H1 (cell line): ENCODE measurements at regions not wholly inside any gene's neighbourhood (a gene's known extent, or its start where the extent isn't known, plus 50 kb on each side); places are given as distances from the start of the nearest gene placed in this dataset.
A peak's percentile ranks its signal among the peaks of the same experiment; 100 is the strongest.

Experiments
- CTCF ChIA-PET: fragments of 300-600 bp; sonication (Branson Sonifier 250); formaldehyde crosslinking; loops from one replicate; lab custom pipeline; 2021; ENCODE audit not compliant: partially characterized antibody; lab: Charles Lee
- POLR2A ChIA-PET: fragments of 300-600 bp; sonication (Branson Sonifier 250); formaldehyde crosslinking; loops from one replicate; lab custom pipeline; 2021; ENCODE audit warnings: inconsistent platforms; ENCODE audit not compliant: partially characterized antibody; lab: Charles Lee
- DNase-seq, 2 experiments: peaks; one replicate each; pipeline versions ENCODE4 v3.0.0 to v3.0.0-alpha.2; 2010 to 2022; ENCODE audit warnings: low spot score in 2 of 2, low read depth in 1 of 2, mixed read lengths in 1 of 2
- FAIRE-seq: peaks from 2 replicates; lab custom pipeline; 2011; peaks lifted over from hg19 to GRCh38; lab: Jason Lieb, UNC
- H2AFZ ChIP-seq: 2 replicates; pipeline ENCODE4 v1.8.1; 2012; ENCODE audit warnings: low read length, inconsistent platforms
- H2AK5ac ChIP-seq: 2 replicates; pipeline ENCODE4 v1.6.1; 2013; ENCODE audit warnings: low read depth, low read length
- H2BK120ac ChIP-seq: replicated peaks from 2 replicates; pipeline ENCODE3; 2013; ENCODE audit warnings: low read depth, low read length, inconsistent platforms
- H2BK12ac ChIP-seq: 2 replicates; pipeline ENCODE4 v1.6.1; 2013; ENCODE audit warnings: low read depth, low read length
- H2BK15ac ChIP-seq: 2 replicates; pipeline ENCODE4 v1.6.1; 2013; ENCODE audit warnings: low read length
- H2BK20ac ChIP-seq: 2 replicates; pipeline ENCODE4 v1.6.1; 2013; ENCODE audit warnings: low read length
- H2BK5ac ChIP-seq: 2 replicates; pipeline ENCODE4 v1.6.1; 2013; ENCODE audit warnings: low read depth, low read length
- H3K14ac ChIP-seq: 2 replicates; pipeline ENCODE4 v1.6.1; 2013; ENCODE audit warnings: inconsistent platforms; ENCODE audit not compliant: insufficient read length
- H3K18ac ChIP-seq: 2 replicates; pipeline ENCODE4 v1.6.1; 2013; ENCODE audit warnings: low read length; ENCODE audit errors: extremely low read depth
- H3K23ac ChIP-seq: 2 replicates; pipeline ENCODE4 v1.6.1; 2013; ENCODE audit warnings: inconsistent platforms; ENCODE audit not compliant: insufficient read length
- H3K23me2 ChIP-seq: 2 replicates; pipeline ENCODE4 v1.6.1; 2013; ENCODE audit warnings: low read depth, low read length
- H3K27ac ChIP-seq: 2 replicates; pipeline ENCODE4 v1.6.1; 2011; ENCODE audit warnings: low read depth, low read length, inconsistent platforms
- H3K27me3 ChIP-seq, 4 experiments: replicated peaks in 1 of 4; 1 replicate in 1 of 4; 2 replicates in 3 of 4; pipeline versions ENCODE4 v1.6.1 to v1.8.1; 2011 to 2013; ENCODE audit warnings: low read length in 3 of 4, mild to moderate bottlenecking in 3 of 4, inconsistent platforms in 2 of 4, mixed read lengths in 2 of 4, moderate library complexity in 1 of 4; ENCODE audit not compliant: control insufficient read depth in 3 of 4, insufficient read depth in 3 of 4; ENCODE audit errors: extremely low read depth in 1 of 4
- H3K36me3 ChIP-seq, 4 experiments: 2 replicates each; pipeline versions ENCODE4 v1.6.1 to v1.8.1; 2011 to 2013; ENCODE audit warnings: mild to moderate bottlenecking in 4 of 4, low read length in 3 of 4, moderate library complexity in 2 of 4, control low read depth in 1 of 4, inconsistent platforms in 1 of 4; ENCODE audit not compliant: insufficient read depth in 4 of 4, control insufficient read depth in 2 of 4
- H3K4ac ChIP-seq: replicated peaks from 2 replicates; pipeline ENCODE3; 2013; ENCODE audit warnings: low read length, low read depth, mixed read lengths, inconsistent platforms; ENCODE audit not compliant: insufficient read length
- H3K4me1 ChIP-seq, 4 experiments: replicated peaks in 1 of 4; 1 replicate in 1 of 4; 2 replicates in 3 of 4; pipeline versions ENCODE4 v1.6.1 to v1.8.1; 2011 to 2013; ENCODE audit warnings: low read length in 3 of 4, inconsistent platforms in 2 of 4, mixed read lengths in 1 of 4; ENCODE audit not compliant: insufficient read depth in 4 of 4, control insufficient read depth in 3 of 4
- H3K4me2 ChIP-seq, 2 experiments: 2 replicates each; pipeline versions ENCODE4 v1.6.1 to v1.8.1; 2011 to 2013; ENCODE audit warnings: low read depth in 2 of 2, low read length in 2 of 2, control low read depth in 1 of 2, inconsistent platforms in 1 of 2, mild to moderate bottlenecking in 1 of 2; ENCODE audit not compliant: insufficient read depth in 1 of 2
- H3K4me3 ChIP-seq, 4 experiments: fragments of 200-600, 300-600 bp in 1 of 4; sonication (generic), shearing (Covaris generic), sonication (Bioruptor Twin) in 1 of 4; 2 replicates each; pipeline versions ENCODE4 v1.5.1 to v1.8.1; 2011 to 2016; ENCODE audit warnings: low read length in 4 of 4, low read depth in 3 of 4, control low read depth in 2 of 4, inconsistent platforms in 2 of 4, mild to moderate bottlenecking in 2 of 4, mixed read lengths in 1 of 4, moderate library complexity in 1 of 4; ENCODE audit not compliant: insufficient read depth in 2 of 4; ENCODE audit errors: extremely low read depth in 1 of 4
- H3K56ac ChIP-seq: replicated peaks from 2 replicates; pipeline ENCODE3; 2013; ENCODE audit warnings: low read depth, mild to moderate bottlenecking, mixed read lengths, low read length, inconsistent platforms; ENCODE audit not compliant: insufficient read length
- H3K79me1 ChIP-seq: 2 replicates; pipeline ENCODE4 v1.6.1; 2013; ENCODE audit warnings: low read depth, low read length, control low read depth
- H3K79me2 ChIP-seq, 2 experiments: 2 replicates each; pipeline versions ENCODE4 v1.6.1 to v1.8.1; 2012 to 2013; ENCODE audit warnings: low read length in 2 of 2, mild to moderate bottlenecking in 2 of 2, inconsistent platforms in 1 of 2; ENCODE audit not compliant: insufficient read depth in 2 of 2, control insufficient read depth in 1 of 2
- H3K9ac ChIP-seq, 4 experiments: replicated peaks in 1 of 4; 1 replicate in 1 of 4; 2 replicates in 3 of 4; pipeline versions ENCODE4 v1.6.1 to v1.8.1; 2011 to 2013; ENCODE audit warnings: low read depth in 3 of 4, low read length in 3 of 4, control low read depth in 2 of 4, mild to moderate bottlenecking in 2 of 4, moderate library complexity in 2 of 4, inconsistent platforms in 1 of 4; ENCODE audit errors: extremely low read depth in 1 of 4
- H3K9me3 ChIP-seq, 2 experiments: 2 replicates each; pipeline versions ENCODE4 v1.6.1 to v1.8.1; 2012 to 2013; ENCODE audit warnings: mild to moderate bottlenecking in 2 of 2, moderate library complexity in 2 of 2, control low read depth in 1 of 2, inconsistent platforms in 1 of 2, low read depth in 1 of 2, low read length in 1 of 2, mixed read lengths in 1 of 2; ENCODE audit not compliant: insufficient read depth in 2 of 2
- H4K20me1 ChIP-seq, 2 experiments: replicated peaks in 1 of 2; 2 replicates each; pipeline versions ENCODE3 to v1.8.1; 2011 to 2013; ENCODE audit warnings: inconsistent platforms in 2 of 2, low read length in 2 of 2, mild to moderate bottlenecking in 1 of 2; ENCODE audit not compliant: insufficient read depth in 2 of 2, control insufficient read depth in 1 of 2
- H4K5ac ChIP-seq: 2 replicates; pipeline ENCODE4 v1.6.1; 2013; ENCODE audit warnings: low read length, low read depth, mixed read lengths, inconsistent platforms; ENCODE audit not compliant: insufficient read length
- H4K8ac ChIP-seq: 2 replicates; pipeline ENCODE4 v1.8.0; 2013; ENCODE audit warnings: mild to moderate bottlenecking, moderate library complexity, low read length, inconsistent platforms; ENCODE audit not compliant: insufficient read depth; ENCODE audit errors: extremely low read depth
- H4K91ac ChIP-seq: replicated peaks from 2 replicates; pipeline ENCODE3; 2013; ENCODE audit warnings: low read length, mixed read lengths, inconsistent platforms; ENCODE audit not compliant: insufficient read length
- POU5F1 ChIP-seq: IDR thresholded peaks from 2 replicates; pipeline ENCODE4 v1.6.1; 2011; ENCODE audit warnings: low read depth, mild to moderate bottlenecking, low read length, moderate library complexity
- RNF2 ChIP-seq: fragments of 200-900, 300-1000 bp; sonication (generic); IDR thresholded peaks from 2 replicates; pipeline ENCODE4 v1.7.1; 2016; ENCODE audit warnings: borderline replicate concordance, low read depth, mild to moderate bottlenecking, antibody characterized with exemption, low read length; ENCODE audit not compliant: poor library complexity, severe bottlenecking; ENCODE audit errors: missing control alignments
- RXRA ChIP-seq: IDR thresholded peaks from 2 replicates; pipeline ENCODE4 v1.6.1; 2011; ENCODE audit warnings: low read depth, mild to moderate bottlenecking, low read length, moderate library complexity; ENCODE audit not compliant: insufficient read depth
- SAP30 ChIP-seq: fragments of 300-600 bp; sonication (generic); IDR thresholded peaks from 2 replicates; pipeline ENCODE4 v1.7.1; 2012; ENCODE audit warnings: low read length, moderate library complexity, mild to moderate bottlenecking, inconsistent platforms; ENCODE audit not compliant: insufficient read depth, insufficient replicate concordance
- SP1 ChIP-seq: IDR thresholded peaks from 2 replicates; pipeline ENCODE4 v1.6.1; 2011; ENCODE audit warnings: low read depth, low read length
- SP2 ChIP-seq: IDR thresholded peaks from 2 replicates; pipeline ENCODE4 v1.6.1; 2012; ENCODE audit warnings: mild to moderate bottlenecking, low read length, inconsistent platforms
- SP4 ChIP-seq: IDR thresholded peaks from 2 replicates; pipeline ENCODE4 v1.6.1; 2012; ENCODE audit warnings: low read length, inconsistent platforms
- TAF7 ChIP-seq: optimal IDR thresholded peaks from 2 replicates; pipeline ENCODE3; 2011; ENCODE audit warnings: low read depth, mild to moderate bottlenecking, inconsistent platforms, low read length, moderate library complexity, borderline replicate concordance
- TBP ChIP-seq: IDR thresholded peaks from 2 replicates; pipeline ENCODE4 v1.6.1; 2011; ENCODE audit warnings: low read depth, low read length, improper control_type of control experiment
- TCF12 ChIP-seq: IDR thresholded peaks from 2 replicates; pipeline ENCODE4 v1.6.1; 2011; ENCODE audit warnings: low read depth, mild to moderate bottlenecking, low read length
- TEAD4 ChIP-seq: IDR thresholded peaks from 2 replicates; pipeline ENCODE4 v1.6.1; 2012; ENCODE audit warnings: low read depth, low read length, inconsistent platforms, mixed read lengths
- WGBS, 2 experiments: shearing (Covaris generic) in 1 of 2; methylation state at CpG; one replicate each; pipeline versions ENCODE4 v1.1.6 to v1.1.7; 2013 to 2015; ENCODE audit warnings: low lambda C conversion rate in 2 of 2, mixed read lengths in 2 of 2, inconsistent platforms in 1 of 2, low coverage in 1 of 2, missing lambda C conversion rate in 1 of 2; ENCODE audit not compliant: insufficient replicate concordance in 2 of 2, insufficient coverage in 1 of 2, insufficient read length in 1 of 2; ENCODE audit errors: extremely low coverage in 1 of 2, missing lambda C conversion rate in 1 of 2; 5-methylcytosine and 5-hydroxymethylcytosine counted together
- TF ChIP-seq, protein P1 (sequence below): IDR thresholded peaks from 2 replicates; pipeline ENCODE4 v1.6.1; 2012; ENCODE audit warnings: inconsistent platforms
- TF ChIP-seq, protein P2 (sequence below): IDR thresholded peaks from 2 replicates; pipeline ENCODE4 v1.6.1; 2012; ENCODE audit warnings: inconsistent platforms

DNA sequence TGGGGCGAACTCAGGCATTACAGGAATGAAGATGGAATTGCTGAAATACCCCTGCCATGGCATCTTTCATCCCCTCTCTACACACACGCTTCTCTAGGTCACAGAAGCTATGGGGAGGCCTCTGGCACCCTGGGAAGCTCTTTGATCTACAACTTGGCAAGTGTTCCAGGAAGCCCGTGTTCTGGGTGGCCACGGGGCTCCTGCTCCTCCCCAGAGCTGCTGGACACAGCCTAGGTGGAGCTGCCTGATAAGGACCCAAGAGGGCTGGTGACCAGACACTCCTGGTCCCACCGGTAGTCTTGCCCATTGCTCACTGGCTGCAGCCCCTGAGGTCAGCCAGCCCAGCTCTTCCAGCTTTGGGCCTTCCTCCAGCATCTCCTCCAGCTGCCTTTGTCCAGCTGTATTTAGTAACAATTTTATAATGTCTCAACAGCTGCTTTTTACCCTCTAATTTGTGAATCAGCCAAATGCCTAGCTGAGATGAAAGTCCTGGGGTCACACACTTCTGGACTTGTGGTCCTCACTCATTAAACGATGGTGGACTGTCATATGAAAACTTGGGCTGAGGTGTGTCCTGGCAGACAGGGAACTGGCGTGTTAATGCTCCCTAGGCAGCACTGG lies 72.8 kb upstream of the SPATA13 start:
- H3K14ac ChIP-seq, result no peak overlapping the region
- no peak overlapping the region for H3K27ac ChIP-seq
- no peak overlapping the region for H4K91ac ChIP-seq
- CTCF ChIA-PET, result interaction anchor here (1.0 to 1.3 kb wide), 2 partner anchors 34 to 132 kb away, joined by 3 to 5 read pairs; no protein-coding TSS in a partner anchor
- peaks cover 0 to 8% (median 4%) of the 10 kb centered on the region in 4 experiments; a peak in 5 of 7 replicates for H3K4me1 ChIP-seq
- no peaks in the 10 kb centered on the region for H3K79me1 ChIP-seq
- H3K4me2 ChIP-seq, result no peak overlapping the region
- H3K23ac ChIP-seq, result no peak overlapping the region
- H4K5ac ChIP-seq, result no peak overlapping the region
- no peak overlapping the region for H2BK12ac ChIP-seq
- FAIRE-seq, result no peak
- no peak overlapping the region for H2BK5ac ChIP-seq
- H4K20me1 ChIP-seq, result no peaks in the 10 kb centered on the region
- no peak overlapping the region for H3K18ac ChIP-seq
- DNase-seq, result no peak
- H3K79me2 ChIP-seq, result no peaks in the 10 kb centered on the region
- no peak overlapping the region for H2AFZ ChIP-seq
- no peaks in the 10 kb centered on the region for H3K9me3 ChIP-seq
- no peaks in the 10 kb centered on the region for H3K23me2 ChIP-seq
- H3K36me3 ChIP-seq, result no peaks in the 10 kb centered on the region
- no peak overlapping the region for H2BK20ac ChIP-seq
- 0 out of 2 replicates have a peak overlapping the region, but pooled peaks have one; percentile 5 for H2BK15ac ChIP-seq
- H3K4me3 ChIP-seq, result no peak overlapping the region
- TF ChIP-seq SP4, result no peak
- TF ChIP-seq RNF2, result no peak
- TF ChIP-seq TBP, result no peak
- TF ChIP-seq, protein P1, sequence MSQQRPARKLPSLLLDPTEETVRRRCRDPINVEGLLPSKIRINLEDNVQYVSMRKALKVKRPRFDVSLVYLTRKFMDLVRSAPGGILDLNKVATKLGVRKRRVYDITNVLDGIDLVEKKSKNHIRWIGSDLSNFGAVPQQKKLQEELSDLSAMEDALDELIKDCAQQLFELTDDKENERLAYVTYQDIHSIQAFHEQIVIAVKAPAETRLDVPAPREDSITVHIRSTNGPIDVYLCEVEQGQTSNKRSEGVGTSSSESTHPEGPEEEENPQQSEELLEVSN, result no peak
- no peak for TF ChIP-seq TEAD4
- TF ChIP-seq RXRA, result no peak
- TF ChIP-seq TAF7, result no peak
- no peak for TF ChIP-seq POU5F1
- TF ChIP-seq, protein P2, sequence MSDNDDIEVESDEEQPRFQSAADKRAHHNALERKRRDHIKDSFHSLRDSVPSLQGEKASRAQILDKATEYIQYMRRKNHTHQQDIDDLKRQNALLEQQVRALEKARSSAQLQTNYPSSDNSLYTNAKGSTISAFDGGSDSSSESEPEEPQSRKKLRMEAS, result no peak
- no peak for TF ChIP-seq TCF12
- TF ChIP-seq SP2, result no peak
- no peak for TF ChIP-seq SP1
- no peak for TF ChIP-seq SAP30
- TF ChIP-seq, all 59 proteins: peak for 0
- Histone ChIP-seq H3K4ac (no peak overlapping the region), H2AK5ac (no peak overlapping the region), H3K27me3 (no peaks in the 10 kb centered on the region), H2BK120ac (no peak overlapping the region), H4K8ac (no peak overlapping the region), H3K9ac (no peak overlapping the region), H3K56ac (no peak overlapping the region)
- POLR2A ChIA-PET, result no interaction called here
- 81% methylated on average over 7 of the region's 7 CpGs; no CpG with 5 or more reads in 1 of the 2 experiments for WGBS, 2 experiments
